HG03097 (cell line): ENCODE measurements at regions not wholly inside any gene's neighbourhood (a gene's known extent, or its start where the extent isn't known, plus 50 kb on each side); places are given as distances from the start of the nearest gene placed in this dataset.
"Not testable (repeated sequence)": the region's sequence is repeated elsewhere in the genome, so short reads cannot be mapped to it uniquely, and the experiment has no call there.

ENCODE experiments used
- ATAC-seq: cut with Tn5 transposase; IDR thresholded peaks from one replicate; pipeline ENCODE4 v1.9.1; 2021; ENCODE audit not compliant: unreplicated experiment, low FRiP score

- ATAC-seq = no peak
Measured at GRCh38 chr6:21872749-21873148, 279.2 kb downstream of the SOX4 start.

- no peak for ATAC-seq
Measured at GRCh38 chr6:21873562-21873961, 280.0 kb downstream of the SOX4 start.

- no peak for ATAC-seq
Measured at GRCh38 chr6:21874372-21874771, 280.8 kb downstream of the SOX4 start.

GRCh38 chr6:21877037-21877436 is 283.5 kb downstream of the SOX4 start:
- not testable (repeated sequence) for ATAC-seq

- ATAC-seq = not testable (repeated sequence)
Measured at GRCh38 chr6:21880249-21880648, 286.7 kb downstream of the SOX4 start.

- ATAC-seq = no peak
Measured at GRCh38 chr6:21881969-21882465, 288.5 kb downstream of the SOX4 start.

- no peak for ATAC-seq
Measured at GRCh38 chr6:21883595-21884328, 290.2 kb downstream of the SOX4 start.

GRCh38 chr6:21885111-21885510 is 291.6 kb downstream of the SOX4 start:
- ATAC-seq = no peak

GRCh38 chr6:21885532-21886114 is 292.1 kb downstream of the SOX4 start:
- ATAC-seq = no peak

GRCh38 chr6:21886542-21887151 is 293.1 kb downstream of the SOX4 start:
- ATAC-seq = no peak

- no peak for ATAC-seq
Measured at GRCh38 chr6:21887231-21888185, 294.0 kb downstream of the SOX4 start.

- ATAC-seq = no peak
Measured at GRCh38 chr6:21891080-21891479, 297.5 kb downstream of the SOX4 start.

- no peak for ATAC-seq
Measured at GRCh38 chr6:21893793-21894192, 300.2 kb downstream of the SOX4 start.

GRCh38 chr6:21895555-21895954 is 302.0 kb downstream of the SOX4 start:
- ATAC-seq = no peak

- no peak for ATAC-seq
Measured at GRCh38 chr6:21898107-21898796, 304.7 kb downstream of the SOX4 start.

- ATAC-seq = no peak
Measured at GRCh38 chr6:21899708-21900107, 306.2 kb downstream of the SOX4 start.

GRCh38 chr6:21900730-21901129 is 307.2 kb downstream of the SOX4 start:
- ATAC-seq = no peak

GRCh38 chr6:21902628-21903169 is 309.1 kb downstream of the SOX4 start:
- no peak for ATAC-seq

GRCh38 chr6:21905531-21905930 is 312.0 kb downstream of the SOX4 start:
- ATAC-seq = no peak

GRCh38 chr6:21906826-21907225 is 313.3 kb downstream of the SOX4 start:
- no peak for ATAC-seq
